MCF 10A (cell line): ENCODE measurements at regions not wholly inside any gene's neighbourhood (a gene's known extent, or its start where the extent isn't known, plus 50 kb on each side); places are given as distances from the start of the nearest gene placed in this dataset.

Experiments
- BruUV-seq: library from RNA; stranded (reverse); fragments of 400-500 nt; replicated peaks from 2 replicates; lab custom pipeline; 2021; lab: Mats Ljungman, UMichigan
- CTCF ChIA-PET: fragments of 300-600 bp; sonication (Branson Sonifier 250); formaldehyde crosslinking; extraction: SDS; loops from one replicate; lab custom pipeline; 2021; ENCODE audit warnings: antibody characterized with exemption, inconsistent platforms; lab: Yijun Ruan, JAX
- POLR2A ChIA-PET: fragments of 300-600, 350-650 bp; sonication (Branson Sonifier 250); formaldehyde crosslinking; extraction: SDS; loops from one replicate; lab custom pipeline; 2020; ENCODE audit warnings: antibody characterized with exemption, inconsistent platforms; lab: Yijun Ruan, JAX
- DNase-seq: peaks from one replicate; pipeline ENCODE4 v3.0.0-alpha.2; 2018; ENCODE audit not compliant: unreplicated experiment
- H3K27ac Mint-ChIP-seq: one replicate; pipeline ENCODE4 v1.8.0; 2022; ENCODE audit warnings: mild to moderate bottlenecking, low read depth, mixed read lengths; ENCODE audit not compliant: unreplicated experiment
- H3K27me3 Mint-ChIP-seq: one replicate; pipeline ENCODE4 v1.8.0; 2022; ENCODE audit warnings: mixed read lengths; ENCODE audit not compliant: insufficient read depth, unreplicated experiment
- H3K36me3 Mint-ChIP-seq: one replicate; pipeline ENCODE4 v1.8.0; 2022; ENCODE audit warnings: mild to moderate bottlenecking, moderate library complexity, mixed read lengths; ENCODE audit not compliant: insufficient read depth, unreplicated experiment
- H3K4me1 Mint-ChIP-seq: one replicate; pipeline ENCODE4 v1.8.0; 2022; ENCODE audit warnings: mixed read lengths; ENCODE audit not compliant: insufficient read depth, unreplicated experiment
- H3K4me3 Mint-ChIP-seq: one replicate; pipeline ENCODE4 v1.8.0; 2022; ENCODE audit warnings: mild to moderate bottlenecking, moderate library complexity, mixed read lengths; ENCODE audit not compliant: unreplicated experiment
- H3K9me3 Mint-ChIP-seq: one replicate; pipeline ENCODE4 v1.8.0; 2022; ENCODE audit warnings: mixed read lengths; ENCODE audit not compliant: unreplicated experiment
- intact Hi-C: fragments of 100-400 bp; cut with micrococcal nuclease; formaldehyde crosslinking; loops from 2 replicates; pipeline ENCODE4 v1.14.1; 2022
- TF ChIP-seq, protein P1 (sequence below): fragments of 200-600 bp; IDR thresholded peaks from one replicate; pipeline ENCODE4 v1.8.0; 2022; ENCODE audit warnings: antibody characterized with exemption, mild to moderate bottlenecking; ENCODE audit not compliant: unreplicated experiment

DNA sequence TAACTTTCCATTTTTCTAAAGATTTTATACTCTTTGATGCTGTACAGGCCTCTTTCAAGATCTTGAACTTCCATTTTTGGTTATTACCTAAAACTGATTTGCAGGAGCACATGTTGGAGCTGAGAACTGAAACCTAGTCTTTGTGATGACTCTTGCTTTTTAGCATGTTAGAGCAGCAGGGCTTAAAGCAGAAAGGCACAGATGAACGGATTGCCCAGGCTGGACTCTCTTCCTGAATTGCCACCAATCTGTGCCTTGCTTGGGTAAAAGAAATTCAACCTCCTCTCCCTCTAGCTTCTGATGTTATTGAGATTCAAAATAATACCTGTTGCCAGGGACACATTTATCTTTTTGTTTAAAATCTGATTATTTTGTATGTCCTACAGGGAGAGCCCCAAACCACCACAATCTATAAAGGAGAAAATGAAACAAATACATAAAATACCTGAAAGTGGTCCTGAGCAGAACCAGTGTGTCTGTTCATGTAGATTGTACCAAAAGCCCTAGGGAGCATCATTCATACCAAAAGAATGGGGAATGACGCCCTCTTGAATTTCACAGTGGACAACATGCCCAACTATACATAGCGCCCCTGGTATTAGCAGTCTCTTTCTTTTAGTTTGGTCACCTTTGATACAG, 277.0 kb upstream of the MAP2 start:
- CTCF ChIA-PET: interaction anchor here (0.6 kb wide), 1 partner anchor 14 kb away, joined by 3 read pairs; no protein-coding TSS in a partner anchor
- POLR2A ChIA-PET: no interaction called here
- H3K4me3 Mint-ChIP-seq: no peak overlapping the region
- no peak for DNase-seq
- H3K4me1 Mint-ChIP-seq: peaks cover 2% of the 10 kb centered on the region
- no peaks in the 10 kb centered on the region for H3K9me3 Mint-ChIP-seq
- H3K27ac Mint-ChIP-seq: no peak overlapping the region
- H3K36me3 Mint-ChIP-seq: no peaks in the 10 kb centered on the region
- no TSS peak for BruUV-seq
- TF ChIP-seq, protein P1, sequence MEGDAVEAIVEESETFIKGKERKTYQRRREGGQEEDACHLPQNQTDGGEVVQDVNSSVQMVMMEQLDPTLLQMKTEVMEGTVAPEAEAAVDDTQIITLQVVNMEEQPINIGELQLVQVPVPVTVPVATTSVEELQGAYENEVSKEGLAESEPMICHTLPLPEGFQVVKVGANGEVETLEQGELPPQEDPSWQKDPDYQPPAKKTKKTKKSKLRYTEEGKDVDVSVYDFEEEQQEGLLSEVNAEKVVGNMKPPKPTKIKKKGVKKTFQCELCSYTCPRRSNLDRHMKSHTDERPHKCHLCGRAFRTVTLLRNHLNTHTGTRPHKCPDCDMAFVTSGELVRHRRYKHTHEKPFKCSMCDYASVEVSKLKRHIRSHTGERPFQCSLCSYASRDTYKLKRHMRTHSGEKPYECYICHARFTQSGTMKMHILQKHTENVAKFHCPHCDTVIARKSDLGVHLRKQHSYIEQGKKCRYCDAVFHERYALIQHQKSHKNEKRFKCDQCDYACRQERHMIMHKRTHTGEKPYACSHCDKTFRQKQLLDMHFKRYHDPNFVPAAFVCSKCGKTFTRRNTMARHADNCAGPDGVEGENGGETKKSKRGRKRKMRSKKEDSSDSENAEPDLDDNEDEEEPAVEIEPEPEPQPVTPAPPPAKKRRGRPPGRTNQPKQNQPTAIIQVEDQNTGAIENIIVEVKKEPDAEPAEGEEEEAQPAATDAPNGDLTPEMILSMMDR: no peak
- intact Hi-C loops: no loop called here
- H3K27me3 Mint-ChIP-seq: peaks cover 25% of the 10 kb centered on the region

DNA sequence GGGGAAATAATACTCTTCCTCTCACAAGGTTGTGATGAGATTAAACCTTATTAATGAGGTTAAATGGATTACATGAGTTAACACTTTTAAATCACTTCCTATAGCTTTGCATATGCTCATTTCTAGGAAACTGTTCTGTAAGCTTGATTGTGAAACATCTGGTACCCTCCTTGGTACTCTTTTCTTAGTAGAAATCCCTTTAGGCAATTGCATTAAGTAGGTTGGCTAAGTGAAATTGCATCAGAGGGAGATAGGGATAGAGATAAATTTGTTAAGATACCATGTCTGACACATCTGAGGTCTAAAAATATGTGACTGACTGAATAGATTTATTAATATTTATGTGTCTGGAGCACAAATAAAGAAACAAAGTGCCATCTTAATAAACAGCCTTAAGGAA, 275.9 kb upstream of the MAP2 start:
- POLR2A ChIA-PET: no interaction called here
- DNase-seq: no peak
- no peak overlapping the region for H3K27ac Mint-ChIP-seq
- H3K27me3 Mint-ChIP-seq: peaks cover 13% of the 10 kb centered on the region
- no peak overlapping the region for H3K4me3 Mint-ChIP-seq
- intact Hi-C loops: no loop called here
- TF ChIP-seq, protein P1: no peak
- H3K9me3 Mint-ChIP-seq: no peaks in the 10 kb centered on the region
- no peaks in the 10 kb centered on the region for H3K36me3 Mint-ChIP-seq
- H3K4me1 Mint-ChIP-seq: no peaks in the 10 kb centered on the region
- BruUV-seq: no TSS peak
- CTCF ChIA-PET: no interaction called here

- intact Hi-C loops: no loop called here
- no peaks in the 10 kb centered on the region for H3K4me1 Mint-ChIP-seq
- no peaks in the 10 kb centered on the region for H3K9me3 Mint-ChIP-seq
- no peak for DNase-seq
- no TSS peak for BruUV-seq
- H3K27ac Mint-ChIP-seq: no peak overlapping the region
- no peaks in the 10 kb centered on the region for H3K27me3 Mint-ChIP-seq
- no peaks in the 10 kb centered on the region for H3K36me3 Mint-ChIP-seq
- no peak overlapping the region for H3K4me3 Mint-ChIP-seq
- TF ChIP-seq, protein P1: no peak
- ChIA-PET POLR2A (no interaction called here), CTCF (interaction anchor here (0.6 to 1.5 kb wide), 3 partner anchors 8 to 19 kb away, joined by 3 read pairs; no protein-coding TSS in a partner anchor)
These were observed 262.9 kb upstream of the MAP2 start for GRCh38 chr2:209160800-209161588.

- H3K9me3 Mint-ChIP-seq: no peaks in the 10 kb centered on the region
- no peaks in the 10 kb centered on the region for H3K4me1 Mint-ChIP-seq
- DNase-seq: no peak
- H3K4me3 Mint-ChIP-seq: no peak overlapping the region
- no TSS peak for BruUV-seq
- TF ChIP-seq, protein P1: no peak
- no peaks in the 10 kb centered on the region for H3K36me3 Mint-ChIP-seq
- no peak overlapping the region for H3K27ac Mint-ChIP-seq
- intact Hi-C loops: no loop called here
- ChIA-PET POLR2A (no interaction called here), CTCF (interaction anchor here (1.5 kb wide), 1 partner anchor 9 kb away, joined by 3 read pairs; no protein-coding TSS in a partner anchor)
- H3K27me3 Mint-ChIP-seq: no peaks in the 10 kb centered on the region
These were observed 261.7 kb upstream of the MAP2 start for GRCh38 chr2:209162129-209162528.
